ENCODE measurements at regions not wholly inside any gene's neighbourhood (a gene's known extent, or its start where the extent isn't known, plus 50 kb on each side); places are given as distances from the start of the nearest gene placed in this dataset.

DNA sequence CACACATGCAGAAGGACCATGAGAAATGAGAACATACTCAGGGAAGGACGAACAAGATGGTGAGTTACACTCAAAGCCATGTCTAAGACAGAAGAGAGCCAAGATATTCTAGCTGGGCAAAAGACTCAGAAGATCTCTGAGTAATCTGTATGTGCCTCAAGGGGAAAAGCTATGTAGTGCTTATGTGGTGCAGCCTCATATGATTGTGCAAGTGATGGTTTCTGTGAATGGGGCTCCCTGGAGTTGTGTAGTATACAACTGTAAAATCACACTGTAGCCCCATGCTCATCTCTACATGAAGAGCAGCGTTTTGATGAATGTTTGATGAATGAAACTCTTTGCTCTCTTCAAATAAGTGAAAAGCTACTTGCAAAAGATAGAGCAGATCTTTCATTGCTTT, 57.5 kb downstream of the OSR1 start:
- DNase-seq = no peak

DNA sequence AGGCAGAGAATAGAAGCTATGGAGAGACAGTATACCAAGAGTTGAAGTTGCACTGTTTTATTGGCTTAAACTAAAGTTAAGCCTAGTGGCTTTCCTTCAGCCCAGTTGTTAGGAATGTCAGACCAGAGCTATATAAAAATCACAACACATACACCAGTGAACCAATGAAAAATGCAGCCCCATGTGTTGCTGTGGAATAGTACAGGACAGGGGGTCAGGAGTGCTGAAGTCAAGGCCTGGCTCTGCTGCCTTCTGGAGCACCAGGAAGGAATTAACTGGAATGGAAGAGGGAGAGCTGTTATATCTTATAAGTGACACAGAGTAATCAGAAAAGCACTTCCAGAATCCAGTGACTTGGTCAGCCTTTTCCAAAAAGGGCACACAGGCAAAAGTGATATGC, 58.9 kb downstream of the OSR1 start:
- no peak for DNase-seq

DNA sequence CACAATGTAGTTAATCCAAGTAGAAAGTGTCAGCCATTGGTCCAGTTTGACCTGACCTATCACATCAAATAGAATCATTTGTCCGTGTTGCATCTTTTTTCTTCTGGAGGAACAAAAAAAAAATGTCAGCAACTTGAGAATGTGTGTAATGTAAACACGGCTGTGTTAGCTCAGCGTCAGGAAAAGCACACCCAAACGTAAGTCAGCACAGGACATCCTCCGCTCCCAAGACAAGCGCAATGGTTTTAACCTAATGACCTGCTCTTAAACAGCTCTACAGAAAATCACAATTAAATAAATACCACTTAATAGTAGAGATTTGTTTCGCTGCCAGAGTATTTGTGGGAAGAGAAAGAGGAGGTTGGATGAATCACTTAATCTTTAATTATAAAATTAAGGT, 59.4 kb downstream of the OSR1 start:
- no peak for DNase-seq

DNA sequence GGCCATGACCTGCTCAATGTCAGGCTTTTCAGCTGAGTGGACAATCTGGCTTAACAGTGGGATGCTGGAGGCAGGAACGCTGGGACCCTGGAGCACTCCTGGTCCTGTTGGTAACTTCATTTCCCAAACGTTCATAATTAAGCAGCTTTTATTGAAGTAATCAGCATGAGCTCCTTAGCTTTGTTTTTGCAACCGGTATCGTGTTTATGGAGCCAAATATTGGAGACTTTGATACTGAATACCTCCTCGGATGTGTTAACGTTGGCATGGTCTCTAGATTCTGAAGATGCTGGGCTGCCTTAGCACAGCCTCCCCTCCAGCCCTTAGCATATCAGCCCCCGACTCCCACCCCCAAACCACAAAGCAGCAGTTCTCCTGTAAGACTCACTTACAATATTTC, 60.7 kb downstream of the OSR1 start:
- no peak for DNase-seq

DNA sequence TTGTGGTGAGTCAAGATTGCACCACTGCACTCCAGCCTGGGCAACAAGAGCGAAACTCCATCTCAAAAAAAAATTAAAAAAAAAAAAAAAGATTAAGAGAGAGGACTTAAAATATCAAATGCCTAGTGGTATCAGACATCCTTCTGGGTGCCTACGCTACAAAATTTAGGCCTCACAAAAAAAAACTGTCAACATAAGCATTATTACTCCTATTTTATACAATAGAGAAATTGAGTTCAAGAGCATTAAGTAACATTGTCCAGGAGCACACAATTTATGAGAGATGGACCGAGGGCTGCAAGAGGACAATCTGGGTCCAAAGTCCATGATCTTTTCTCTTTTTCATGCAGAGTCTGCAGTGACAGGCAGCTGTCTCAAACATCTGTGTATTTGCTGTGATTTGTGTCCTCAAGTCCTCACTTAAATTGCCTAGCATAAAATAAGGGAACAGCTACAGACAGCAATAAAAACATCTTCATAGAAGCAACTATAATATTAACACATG, 62.4 kb downstream of the OSR1 start:
- DNase-seq = no peak

DNA sequence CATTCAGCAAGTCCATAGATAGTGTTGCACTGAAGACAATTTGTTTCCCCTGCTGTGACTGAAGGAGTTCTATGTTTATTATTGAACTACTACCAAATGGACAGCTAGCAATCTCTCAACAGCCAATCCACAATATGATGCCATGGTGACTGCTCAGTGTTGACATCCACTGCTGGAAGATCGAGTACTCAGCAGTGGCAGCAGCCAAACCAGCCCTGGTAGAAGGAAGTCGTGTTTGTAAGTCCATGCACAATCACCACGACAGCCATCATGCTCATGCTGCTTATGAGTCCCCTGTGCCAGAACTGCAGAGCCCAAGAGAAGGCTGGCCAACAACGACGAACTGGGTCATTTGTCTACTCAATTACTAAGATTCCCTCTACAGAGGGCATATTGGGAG, 66.4 kb downstream of the OSR1 start:
- no peak for DNase-seq

DNA sequence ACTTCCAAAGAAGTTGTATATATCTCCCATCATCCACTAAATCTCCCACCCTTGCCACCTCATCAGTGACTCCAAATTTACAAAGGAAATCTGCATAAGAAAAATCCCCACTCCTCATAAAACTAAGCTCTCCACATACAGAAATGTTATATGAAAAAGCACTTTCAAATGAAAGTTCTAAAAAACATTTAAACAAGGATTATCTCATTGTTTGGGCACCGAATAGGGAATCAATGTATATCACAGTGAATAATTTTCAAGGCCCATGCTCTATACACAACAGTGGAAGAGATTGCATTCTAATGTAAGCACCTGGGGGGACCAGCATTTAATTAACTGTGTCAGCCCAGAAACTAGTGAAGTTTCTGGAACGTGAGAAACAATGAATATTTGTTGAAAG, 70.1 kb downstream of the OSR1 start:
- DNase-seq = no peak

DNA sequence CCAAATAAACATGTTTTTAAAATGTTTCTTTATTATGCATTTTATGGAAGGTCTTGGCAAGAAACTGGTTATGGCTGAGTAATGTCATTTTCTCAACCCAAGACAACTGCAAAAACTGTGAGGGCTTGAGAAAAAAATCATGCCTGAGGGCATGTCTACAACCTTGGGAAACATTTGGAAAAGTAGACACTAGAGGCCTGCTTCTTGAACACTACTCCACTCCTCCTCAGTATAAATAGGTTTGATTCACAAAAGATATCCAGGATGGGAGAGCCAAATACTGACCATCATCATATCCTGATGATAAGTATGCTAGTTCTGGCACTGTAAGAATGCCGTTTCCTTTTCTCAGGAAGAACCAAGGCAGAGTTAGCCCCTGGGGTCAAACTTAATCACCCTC, 71.1 kb downstream of the OSR1 start:
- no peak for DNase-seq

DNA sequence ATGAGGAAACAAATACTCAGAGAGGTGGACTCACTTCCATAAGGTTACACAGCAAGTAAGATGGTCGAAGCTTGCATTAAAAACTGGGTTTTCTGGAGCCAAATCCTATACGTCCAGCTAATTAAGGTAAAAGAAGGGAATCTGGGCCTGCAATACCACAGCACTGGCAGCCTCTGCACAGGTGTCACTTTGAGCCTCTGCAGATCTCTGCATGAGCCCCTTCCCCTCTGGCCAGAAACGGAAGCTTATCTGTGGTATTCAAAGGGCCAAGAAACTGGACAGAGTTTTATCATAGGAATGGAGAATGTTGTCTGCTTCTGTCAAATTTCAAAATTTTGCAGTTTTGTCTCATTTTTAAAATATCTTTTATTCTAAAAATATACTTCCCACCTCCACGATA, 76.1 kb downstream of the OSR1 start:
- no peak for DNase-seq

DNA sequence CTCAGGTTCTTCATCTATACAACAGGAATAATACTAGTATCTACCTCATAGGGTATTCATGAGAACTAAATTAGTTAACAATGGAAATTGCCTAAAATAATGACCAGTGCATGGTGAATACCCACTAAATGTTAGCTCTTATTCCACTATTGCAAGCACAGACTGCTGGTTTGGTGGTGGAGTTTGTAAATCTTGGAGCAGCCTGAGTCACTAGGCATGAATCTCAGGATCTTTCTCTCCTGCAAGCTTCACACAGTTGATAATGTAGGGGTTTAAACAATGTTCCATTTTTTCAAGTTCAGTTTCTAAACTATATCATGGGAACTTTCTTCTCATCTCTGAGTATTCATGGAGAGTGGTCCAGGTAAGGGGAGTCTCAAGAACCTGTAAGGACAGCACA, 84.0 kb downstream of the OSR1 start:
- DNase-seq = no peak

DNA sequence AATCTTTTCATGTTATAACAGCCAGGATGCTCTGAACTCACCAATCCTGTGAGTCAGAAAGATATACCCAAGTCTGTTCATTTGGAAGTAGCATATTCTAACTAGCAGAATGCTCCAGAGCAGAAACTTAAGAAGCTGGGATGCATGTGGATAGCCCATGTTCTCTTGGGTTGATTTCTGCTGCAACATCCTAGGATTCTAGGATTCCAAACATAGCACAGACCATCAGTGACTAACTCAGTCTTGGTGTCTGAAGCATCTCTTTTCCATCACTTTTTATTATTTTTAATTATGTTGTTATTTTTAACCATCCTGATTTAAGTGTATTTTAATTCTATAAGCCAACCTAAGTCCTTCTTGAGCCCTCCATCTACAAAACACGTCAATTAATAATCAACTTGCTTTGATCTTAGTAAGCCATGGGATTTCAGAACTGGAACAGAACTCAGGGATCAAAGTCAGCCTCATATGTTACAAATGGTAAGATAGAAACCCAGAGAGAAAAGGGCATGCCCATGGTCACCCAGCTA, 85.4 kb downstream of the OSR1 start:
- DNase-seq = no peak

DNA sequence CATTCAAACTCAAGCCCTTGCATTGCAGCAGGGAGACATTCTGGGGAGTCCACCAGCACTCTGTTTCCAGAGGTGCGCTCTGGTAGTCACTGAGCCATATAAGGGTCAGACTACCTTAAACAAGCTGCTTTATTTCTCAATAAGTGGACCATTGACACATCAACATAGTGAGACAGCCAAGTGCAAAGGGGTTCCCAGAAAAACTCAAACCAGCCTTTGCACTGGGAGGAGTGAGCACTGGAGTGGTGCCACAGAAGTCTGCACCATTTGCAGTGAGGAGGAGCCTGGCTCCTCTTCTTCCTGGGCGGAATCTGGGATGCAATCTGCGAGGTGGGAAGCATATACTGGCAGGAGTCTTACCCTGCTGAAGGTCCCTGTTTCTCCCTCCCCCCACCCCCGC, 86.4 kb downstream of the OSR1 start:
- DNase-seq = no peak

DNA sequence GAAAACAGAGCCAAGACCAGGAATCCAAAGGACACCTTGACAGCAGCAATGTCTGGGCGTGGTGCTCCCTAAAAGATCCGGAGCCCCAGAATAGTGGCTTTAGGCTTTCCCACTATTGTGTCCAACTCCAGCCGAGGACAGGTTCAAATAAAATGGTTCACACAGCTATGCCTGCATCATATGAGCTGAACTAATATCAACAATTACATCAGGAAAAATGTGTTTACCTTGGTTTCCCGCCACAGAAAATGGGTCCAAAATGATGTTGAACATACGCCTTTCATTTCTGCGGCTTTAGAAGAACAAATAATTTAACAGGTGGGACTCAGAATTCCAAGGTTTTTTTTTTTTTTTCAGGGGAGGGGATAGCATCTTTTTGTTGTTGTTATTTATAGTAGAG, 93.6 kb downstream of the OSR1 start:
- no peak for DNase-seq

DNA sequence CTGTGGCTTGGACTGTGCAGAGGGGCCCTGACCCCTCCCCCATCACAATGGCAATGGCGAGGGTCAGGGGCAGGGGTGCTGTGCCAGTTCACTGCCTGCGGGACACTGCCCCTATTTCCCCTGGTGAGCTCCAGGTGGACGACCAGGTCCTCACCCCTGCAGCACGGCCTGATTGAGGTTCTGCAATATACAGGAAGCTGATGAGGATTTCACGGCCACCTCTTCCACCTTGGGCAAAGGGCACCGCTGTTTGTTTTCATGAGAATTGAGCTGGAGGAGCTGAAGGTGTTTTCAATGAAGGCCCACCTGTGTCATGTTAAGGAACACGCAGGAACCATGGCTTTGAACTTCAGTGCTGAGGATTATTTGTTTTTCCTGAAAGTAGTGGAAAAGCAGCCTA, 96.3 kb downstream of the OSR1 start:
- DNase-seq = no peak

DNA sequence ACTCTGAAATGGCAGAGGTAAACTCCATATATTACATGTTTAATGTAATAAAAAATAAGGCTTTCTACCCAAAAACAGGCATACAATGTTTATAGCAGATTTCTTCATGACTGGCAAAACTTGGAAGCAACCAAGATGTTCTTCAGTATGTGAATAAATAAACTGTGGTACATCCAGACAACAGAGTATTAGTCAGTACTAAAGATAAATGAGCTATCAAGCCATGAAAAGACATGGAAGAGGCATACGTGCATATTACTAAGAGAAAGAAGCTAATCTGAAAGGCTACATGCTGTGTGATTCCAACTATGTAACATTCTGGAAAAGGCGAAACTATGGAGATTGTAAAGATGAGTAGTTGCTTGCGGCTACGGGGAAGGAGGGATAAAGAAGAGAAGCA, 97.4 kb downstream of the OSR1 start:
- no peak for DNase-seq

DNA sequence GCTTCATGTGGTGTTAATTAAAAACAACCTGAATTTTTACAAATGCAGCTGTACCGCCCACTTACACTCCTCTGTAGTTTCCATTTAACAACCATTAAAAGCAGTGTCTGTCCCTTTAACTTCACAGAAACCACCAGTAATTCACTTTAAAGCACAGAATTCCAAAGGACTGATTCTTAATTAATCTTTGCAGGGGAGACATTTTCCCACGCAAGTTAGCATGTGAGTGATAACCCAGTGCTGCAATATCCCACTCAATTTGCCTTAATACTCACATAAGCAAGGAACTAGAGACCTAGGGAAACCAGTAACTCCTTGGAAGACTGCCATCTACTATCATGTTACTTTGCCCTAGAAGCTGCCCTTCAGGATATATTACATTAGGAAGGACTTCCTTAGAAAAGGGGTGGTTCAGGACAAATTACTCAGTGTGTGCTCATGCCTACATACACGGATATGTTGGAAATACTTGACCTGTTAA, 102.3 kb downstream of the OSR1 start:
- no peak for DNase-seq

DNA sequence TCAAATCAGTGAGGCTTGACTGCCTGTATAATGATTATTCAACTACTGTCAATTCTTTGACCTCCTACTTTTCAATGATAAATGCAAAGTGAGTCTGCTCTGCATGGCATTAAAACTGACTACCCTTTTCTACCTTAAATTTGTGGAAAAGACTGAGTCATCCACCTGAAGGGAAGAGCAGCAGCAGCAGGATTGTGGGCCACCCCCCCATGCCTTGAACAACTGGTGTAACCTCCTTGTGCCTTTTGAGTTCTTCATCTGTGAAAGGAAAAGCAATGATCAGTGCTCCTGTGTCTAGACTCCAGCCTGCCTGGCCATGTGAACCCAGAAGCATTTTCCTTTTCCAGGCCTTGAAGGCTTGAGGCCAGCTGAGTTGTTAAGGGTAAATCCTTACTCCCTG, 102.9 kb downstream of the OSR1 start:
- no peak for DNase-seq

DNA sequence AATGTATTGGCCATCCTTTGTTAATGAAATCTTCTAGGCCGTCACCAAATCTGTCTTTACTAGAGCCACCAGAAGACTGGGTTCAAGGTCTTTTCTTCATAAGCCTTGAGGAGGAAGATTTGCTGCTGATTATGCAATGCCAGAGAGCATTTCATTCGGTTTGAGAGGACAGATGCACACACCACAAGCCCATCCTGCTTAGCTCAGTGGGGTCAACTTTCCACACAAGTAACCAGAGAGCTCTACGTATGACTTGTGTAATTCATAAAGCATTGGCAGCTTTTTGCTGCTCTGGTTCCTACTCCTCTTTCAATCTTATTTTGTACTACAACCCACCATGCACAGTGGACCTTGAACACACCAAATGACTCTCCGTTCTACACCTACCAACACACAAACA, 106.9 kb downstream of the OSR1 start:
- DNase-seq = no peak

DNA sequence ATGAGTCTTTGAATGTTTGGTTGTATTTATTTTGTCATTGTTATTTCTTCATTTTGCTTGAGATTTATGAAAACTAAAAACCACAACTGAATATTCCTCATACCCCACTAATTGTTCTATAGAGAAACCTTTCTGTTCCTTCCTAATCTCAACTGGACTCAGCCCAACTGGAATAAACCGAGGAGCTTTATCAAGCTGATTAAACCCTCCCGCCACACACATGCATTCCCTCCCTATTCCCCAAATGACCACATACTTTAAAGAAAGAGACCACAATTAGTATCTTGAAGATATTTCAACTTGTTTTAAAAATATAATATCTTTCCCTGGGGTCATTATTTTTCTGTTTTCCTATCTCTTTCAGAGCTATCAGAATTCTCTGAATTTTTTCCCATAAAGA, 107.5 kb downstream of the OSR1 start:
- DNase-seq = no peak

DNA sequence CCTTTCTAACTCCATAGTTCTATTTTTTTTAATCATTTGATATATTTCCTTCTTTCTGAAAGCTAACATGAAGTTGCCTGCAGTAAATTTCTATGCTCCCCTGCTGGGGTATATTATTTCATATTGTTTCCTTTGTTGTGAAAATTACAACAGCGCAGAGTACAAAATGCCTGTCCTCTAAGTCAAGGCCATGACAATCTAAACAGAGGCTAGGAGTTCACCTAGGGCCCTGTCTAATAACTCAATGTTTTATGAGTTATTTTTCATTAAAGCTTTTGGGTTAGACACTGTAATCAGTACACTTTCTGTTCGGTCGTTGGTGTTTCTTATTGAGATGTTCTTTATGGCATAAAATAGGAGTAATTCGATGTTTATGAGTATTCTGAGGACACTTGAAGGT, 111.2 kb downstream of the OSR1 start:
- DNase-seq = no peak

DNA sequence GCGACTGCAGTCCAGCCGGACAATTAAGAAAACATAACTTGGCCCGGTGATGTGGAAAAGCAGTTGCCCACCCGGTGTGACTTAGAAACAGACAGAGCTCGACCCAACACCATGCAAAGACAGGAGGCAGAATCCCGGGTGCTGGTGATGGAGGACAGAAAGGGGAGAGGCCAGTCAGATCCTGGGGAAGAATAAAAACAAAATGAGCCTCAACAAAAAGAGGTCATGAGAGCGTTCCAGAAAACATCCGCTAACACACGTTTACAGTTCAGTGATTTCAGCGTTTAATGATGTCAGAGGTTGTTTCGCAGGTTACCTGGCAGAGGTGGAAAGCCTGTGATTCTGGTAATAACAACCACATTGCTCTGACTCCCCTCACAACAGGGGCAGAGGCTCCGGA, 111.9 kb downstream of the OSR1 start:
- DNase-seq = no peak

DNA sequence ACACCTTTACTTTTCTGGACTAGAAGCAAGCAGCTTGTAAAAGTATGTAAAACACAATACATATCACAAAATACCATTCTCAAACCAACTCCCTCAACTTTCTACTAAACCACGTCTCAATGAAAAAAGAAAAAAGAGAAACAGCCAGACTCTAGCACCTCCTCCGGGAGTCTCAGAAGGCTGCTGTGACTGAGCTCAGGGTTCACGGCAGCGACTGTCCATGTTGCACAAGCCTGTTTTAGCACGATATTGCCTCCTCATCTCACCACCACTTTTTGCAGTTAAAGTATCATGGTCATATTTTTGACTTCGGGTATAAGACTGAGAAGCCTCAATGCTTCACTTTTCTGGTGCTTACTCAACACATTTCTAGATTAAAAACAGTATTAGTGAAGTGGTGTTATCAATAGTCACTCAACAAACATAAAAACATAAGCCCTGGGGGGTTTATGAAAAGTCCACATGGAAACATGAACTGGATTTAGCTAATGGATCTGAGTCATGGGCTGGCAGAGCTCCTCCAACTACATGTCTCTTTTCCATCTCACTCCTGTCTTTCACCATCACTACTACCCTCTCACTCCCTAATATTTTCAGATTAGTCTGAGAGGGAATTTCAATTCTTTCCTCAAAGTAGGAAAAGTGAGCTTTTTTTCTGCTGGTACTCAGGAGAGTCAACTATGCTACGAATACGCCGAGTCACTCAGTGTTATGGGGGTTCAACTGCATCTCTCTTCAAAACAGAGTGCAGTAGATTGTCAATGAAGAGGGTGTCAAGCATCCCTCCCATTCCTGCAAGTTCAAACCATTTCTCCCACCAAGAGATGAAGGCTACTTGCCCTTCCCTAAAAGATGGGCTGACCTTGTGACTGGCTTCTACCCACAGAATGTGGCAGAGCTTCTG, 113.7 kb downstream of the OSR1 start:
- DNase-seq = no peak

DNA sequence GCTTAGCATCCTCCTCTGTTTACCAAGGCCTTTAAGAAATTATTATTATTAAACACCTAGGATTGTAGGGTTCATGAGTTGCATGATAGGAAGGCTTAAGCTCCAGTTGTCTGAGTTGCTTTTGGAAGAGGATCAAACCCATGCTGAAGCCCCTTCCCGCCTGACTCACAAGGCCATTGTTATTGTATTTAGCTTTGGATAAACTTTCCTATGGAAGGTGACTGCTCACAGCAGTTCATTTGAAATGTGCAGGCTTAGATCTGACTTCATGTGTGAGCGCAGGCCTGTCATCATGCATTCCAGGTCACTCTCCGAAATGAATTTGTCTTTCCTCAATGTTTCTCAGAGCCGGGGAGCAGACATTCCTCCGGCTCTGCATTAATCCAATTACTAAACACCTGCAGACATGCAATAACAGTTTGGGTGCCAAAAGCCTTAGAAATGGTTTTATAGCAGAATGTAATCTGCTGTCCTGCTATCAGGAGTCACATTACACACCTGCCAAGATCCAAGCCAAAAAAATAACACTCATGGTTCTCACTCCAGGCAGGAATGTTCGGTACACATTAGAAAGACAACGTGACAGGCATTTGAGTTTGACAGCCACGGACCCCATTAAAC, 119.9 kb downstream of the OSR1 start:
- no peak for DNase-seq

DNA sequence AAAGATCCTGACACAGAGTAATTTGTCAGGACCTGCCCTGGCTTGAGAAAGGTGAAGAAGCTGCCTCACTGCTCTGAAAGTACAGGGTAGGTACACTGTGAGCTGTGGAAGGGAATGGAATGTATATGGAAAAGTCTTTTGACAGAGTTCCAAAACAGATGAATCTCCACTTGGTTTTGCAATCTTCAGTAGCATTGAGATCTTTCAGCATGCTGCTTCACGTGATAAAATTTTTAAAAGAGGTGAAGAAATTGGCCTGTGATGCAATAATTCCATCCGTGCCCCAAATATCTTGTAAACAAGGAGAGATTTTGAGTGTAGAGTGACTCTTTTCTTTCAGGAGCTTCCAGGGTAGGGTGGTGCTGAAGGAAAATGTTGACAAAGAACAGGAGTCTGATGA, 123.1 kb downstream of the OSR1 start:
- DNase-seq = no peak

Data from hematopoietic multipotent progenitor cell treated with erythropoietin and hydrocortisone succinate and interleukin-3 and kit ligand, for 4 days (in vitro differentiated cells).